ENCODE measurements at regions not wholly inside any gene's neighbourhood (a gene's known extent, or its start where the extent isn't known, plus 50 kb on each side); places are given as distances from the start of the nearest gene placed in this dataset.

- TF ChIP-seq, protein P1, sequence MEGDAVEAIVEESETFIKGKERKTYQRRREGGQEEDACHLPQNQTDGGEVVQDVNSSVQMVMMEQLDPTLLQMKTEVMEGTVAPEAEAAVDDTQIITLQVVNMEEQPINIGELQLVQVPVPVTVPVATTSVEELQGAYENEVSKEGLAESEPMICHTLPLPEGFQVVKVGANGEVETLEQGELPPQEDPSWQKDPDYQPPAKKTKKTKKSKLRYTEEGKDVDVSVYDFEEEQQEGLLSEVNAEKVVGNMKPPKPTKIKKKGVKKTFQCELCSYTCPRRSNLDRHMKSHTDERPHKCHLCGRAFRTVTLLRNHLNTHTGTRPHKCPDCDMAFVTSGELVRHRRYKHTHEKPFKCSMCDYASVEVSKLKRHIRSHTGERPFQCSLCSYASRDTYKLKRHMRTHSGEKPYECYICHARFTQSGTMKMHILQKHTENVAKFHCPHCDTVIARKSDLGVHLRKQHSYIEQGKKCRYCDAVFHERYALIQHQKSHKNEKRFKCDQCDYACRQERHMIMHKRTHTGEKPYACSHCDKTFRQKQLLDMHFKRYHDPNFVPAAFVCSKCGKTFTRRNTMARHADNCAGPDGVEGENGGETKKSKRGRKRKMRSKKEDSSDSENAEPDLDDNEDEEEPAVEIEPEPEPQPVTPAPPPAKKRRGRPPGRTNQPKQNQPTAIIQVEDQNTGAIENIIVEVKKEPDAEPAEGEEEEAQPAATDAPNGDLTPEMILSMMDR (IDR thresholded peaks at IDR 0.05 in 4 of 5, conservative IDR thresholded peaks at IDR 0.05 in 1 of 5) = no peak
- no peak for TF ChIP-seq POLR2A (IDR thresholded peaks at IDR 0.05)
These were observed 153.8 kb upstream of the SLCO3A1 start for GRCh38 chr15:91699741-91700140.

Measured in gastrocnemius medialis (tissue), 4 donors.